Right lobe of liver (tissue), 6 donors: ENCODE measurements at regions not wholly inside any gene's neighbourhood (a gene's known extent, or its start where the extent isn't known, plus 50 kb on each side); places are given as distances from the start of the nearest gene placed in this dataset.

Experiments used
- ATAC-seq, 4 donors: fragments of 200-7000 bp; cut with Tn5 transposase; one replicate each; pipeline ENCODE4 v1.9.1; 2020; ENCODE audit warnings: mild to moderate bottlenecking in 4 of 4, moderate library complexity in 4 of 4
- DNase-seq, 3 donors: peaks; one replicate each; pipeline ENCODE4 v3.0.0-alpha.2; 2020
- H3K27ac ChIP-seq, 3 donors: fragments of 200-600 bp; one replicate each; pipeline ENCODE4 v1.8.0; 2022
- H3K27me3 ChIP-seq, 2 donors: fragments of 200-600 bp; one replicate each; pipeline ENCODE4 v1.8.0; 2022
- H3K36me3 ChIP-seq, 4 donors: fragments of 200-600 bp; sonication (generic) in 1 of 4; one replicate each; pipeline versions ENCODE4 v1.5.1 to v1.8.0; 2017 to 2022; ENCODE audit warnings: control low read depth in 1 of 4
- H3K4me1 ChIP-seq, 4 donors: fragments of 200-600 bp; sonication (generic) in 1 of 4; one replicate each; pipeline versions ENCODE4 v1.5.1 to v1.8.0; 2017 to 2022; ENCODE audit warnings: control low read depth in 1 of 4
- H3K4me3 ChIP-seq, 3 donors: fragments of 200-600 bp; one replicate each; pipeline ENCODE4 v1.8.0; 2022
- H3K9me3 ChIP-seq, 4 donors: fragments of 200-600 bp; sonication (generic) in 1 of 4; one replicate each; pipeline versions ENCODE4 v1.5.1 to v1.8.0; 2017 to 2022; ENCODE audit warnings: control low read depth in 1 of 4
- POLR2A ChIP-seq: fragments of 450-650 bp; IDR thresholded peaks from one replicate; pipeline ENCODE4 v1.6.1; 2017; ENCODE audit warnings: antibody characterized with exemption, mild to moderate bottlenecking
- WGBS: methylation state at CpG from one replicate; pipeline ENCODE4 v1.1.6; 2018; ENCODE audit warnings: low coverage, low lambda C conversion rate; ENCODE audit not compliant: insufficient coverage; ENCODE audit errors: missing lambda C conversion rate; 5-methylcytosine and 5-hydroxymethylcytosine counted together
- intact Hi-C, 2 donors: fragments of 100-400 bp; cut with DNase I; formaldehyde crosslinking; loops; one replicate each; pipeline versions ENCODE4 v1.11.2 to v1.14.1; 2022
- TF ChIP-seq, protein P1 (sequence below), 4 donors: fragments of 200-600 bp in 3 of 4; fragments of 450-650 bp in 1 of 4; IDR thresholded peaks; one replicate each; pipeline versions ENCODE4 v1.5.1 to v1.8.0; 2016 to 2022; ENCODE audit warnings: antibody characterized with exemption in 4 of 4, mild to moderate bottlenecking in 2 of 4
- donor health status: DM: no; HTN: yes; CAD: no.
- donor health status: DM: no; HTN: no; CAD: no.
- donor health status: DM: no; HTN: no; CAD: no.
- donor health status: DM: no; HTN: yes; CAD: no.
- donor health status: DM: no; HTN: yes; CAD: no.

DNA sequence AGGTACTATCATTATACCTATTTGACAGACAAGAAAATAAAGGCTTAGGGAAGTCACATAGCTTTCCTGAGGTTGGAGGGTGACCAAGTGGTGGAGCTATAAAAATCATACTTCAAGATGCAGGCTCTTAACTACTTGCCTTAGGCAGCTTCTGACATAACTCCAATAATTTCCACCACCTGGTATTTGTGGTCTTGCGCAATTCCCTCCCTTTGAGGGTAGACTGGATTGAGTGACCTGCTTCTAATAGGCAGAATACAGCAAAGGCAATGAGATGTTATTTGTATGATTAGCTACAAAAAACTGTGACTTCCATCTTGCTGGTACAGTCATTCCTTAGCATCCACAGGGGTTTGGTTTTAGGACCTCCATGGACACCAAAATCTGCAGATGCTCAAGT lies 385.5 kb downstream of the TMEM114 start:
- WGBS: 75% methylated on average over 1 of the region's 1 CpG
- DNase-seq (no peak), ATAC-seq (no peak)
- no peaks in the 10 kb centered on the region for H3K36me3 ChIP-seq
- no peak overlapping the region for H3K27ac ChIP-seq
- TF ChIP-seq POLR2A: no peak
- TF ChIP-seq, protein P1, sequence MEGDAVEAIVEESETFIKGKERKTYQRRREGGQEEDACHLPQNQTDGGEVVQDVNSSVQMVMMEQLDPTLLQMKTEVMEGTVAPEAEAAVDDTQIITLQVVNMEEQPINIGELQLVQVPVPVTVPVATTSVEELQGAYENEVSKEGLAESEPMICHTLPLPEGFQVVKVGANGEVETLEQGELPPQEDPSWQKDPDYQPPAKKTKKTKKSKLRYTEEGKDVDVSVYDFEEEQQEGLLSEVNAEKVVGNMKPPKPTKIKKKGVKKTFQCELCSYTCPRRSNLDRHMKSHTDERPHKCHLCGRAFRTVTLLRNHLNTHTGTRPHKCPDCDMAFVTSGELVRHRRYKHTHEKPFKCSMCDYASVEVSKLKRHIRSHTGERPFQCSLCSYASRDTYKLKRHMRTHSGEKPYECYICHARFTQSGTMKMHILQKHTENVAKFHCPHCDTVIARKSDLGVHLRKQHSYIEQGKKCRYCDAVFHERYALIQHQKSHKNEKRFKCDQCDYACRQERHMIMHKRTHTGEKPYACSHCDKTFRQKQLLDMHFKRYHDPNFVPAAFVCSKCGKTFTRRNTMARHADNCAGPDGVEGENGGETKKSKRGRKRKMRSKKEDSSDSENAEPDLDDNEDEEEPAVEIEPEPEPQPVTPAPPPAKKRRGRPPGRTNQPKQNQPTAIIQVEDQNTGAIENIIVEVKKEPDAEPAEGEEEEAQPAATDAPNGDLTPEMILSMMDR (IDR thresholded peaks at IDR 0.05): no peak
- H3K9me3 ChIP-seq: no peaks in the 10 kb centered on the region
- intact Hi-C loops: no loop called here
- no peaks in the 10 kb centered on the region for H3K27me3 ChIP-seq
- no peaks in the 10 kb centered on the region for H3K4me1 ChIP-seq
- no peak overlapping the region for H3K4me3 ChIP-seq

DNA sequence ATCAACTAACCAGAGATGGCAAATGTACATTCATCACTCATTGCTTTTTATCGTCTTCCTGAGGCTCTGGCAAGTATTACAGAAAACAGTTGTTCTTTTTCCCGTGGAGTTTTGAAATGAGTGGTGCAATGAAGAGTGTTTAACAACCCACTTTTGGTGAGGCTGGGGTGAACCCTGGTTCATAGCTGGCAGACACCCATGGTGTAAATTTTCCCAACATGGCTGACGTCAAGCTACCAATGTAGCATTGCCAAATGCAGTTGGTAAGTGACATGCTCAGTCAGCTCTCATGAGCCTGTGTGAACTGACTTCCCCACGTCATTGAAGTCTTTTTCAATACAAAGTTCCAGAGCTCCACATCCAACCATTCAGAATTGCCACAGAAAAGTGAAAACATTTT lies 386.2 kb downstream of the TMEM114 start:
- H3K9me3 ChIP-seq: no peaks in the 10 kb centered on the region
- no peak overlapping the region for H3K27ac ChIP-seq
- H3K36me3 ChIP-seq: no peaks in the 10 kb centered on the region
- no peaks in the 10 kb centered on the region for H3K27me3 ChIP-seq
- ATAC-seq (no peak), DNase-seq (no peak)
- no peaks in the 10 kb centered on the region for H3K4me1 ChIP-seq
- H3K4me3 ChIP-seq: no peak overlapping the region
- intact Hi-C loops: no loop called here
- whole genome bisulfite sequencing: 32% methylated on average over 4 of the region's 4 CpGs
- TF ChIP-seq POLR2A: no peak
- TF ChIP-seq, protein P1 (IDR thresholded peaks at IDR 0.05): no peak

DNA sequence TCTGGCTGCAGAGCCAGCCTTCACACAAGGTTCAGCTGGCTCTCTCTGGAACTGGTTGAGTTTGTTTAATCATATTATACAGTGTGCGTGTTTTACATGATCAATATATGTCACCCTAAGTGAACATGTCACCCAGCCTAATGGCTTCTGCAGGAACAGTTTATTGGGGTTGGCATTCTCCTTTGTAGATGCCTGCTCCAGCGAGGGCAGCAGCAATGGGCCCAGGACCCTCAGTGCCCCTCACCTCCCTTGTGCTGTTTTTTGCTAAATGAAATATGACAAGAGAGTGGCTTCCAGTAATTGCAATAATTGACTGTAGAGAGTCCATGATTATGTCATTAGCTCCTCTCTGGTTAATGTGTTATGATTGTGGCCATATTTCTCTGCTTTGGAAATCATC lies 387.2 kb downstream of the TMEM114 start:
- Histone ChIP-seq H3K27me3 (no peaks in the 10 kb centered on the region), H3K4me1 (no peaks in the 10 kb centered on the region), H3K27ac (no peak overlapping the region), H3K4me3 (no peak overlapping the region), H3K9me3 (no peaks in the 10 kb centered on the region), H3K36me3 (no peaks in the 10 kb centered on the region)
- no peak for TF ChIP-seq POLR2A
- TF ChIP-seq, protein P1 (IDR thresholded peaks at IDR 0.05): no peak
- no peak for DNase-seq
- intact Hi-C loops: no loop called here
- WGBS: 48% methylated on average over 2 of the region's 2 CpGs
- ATAC-seq: no peak

DNA sequence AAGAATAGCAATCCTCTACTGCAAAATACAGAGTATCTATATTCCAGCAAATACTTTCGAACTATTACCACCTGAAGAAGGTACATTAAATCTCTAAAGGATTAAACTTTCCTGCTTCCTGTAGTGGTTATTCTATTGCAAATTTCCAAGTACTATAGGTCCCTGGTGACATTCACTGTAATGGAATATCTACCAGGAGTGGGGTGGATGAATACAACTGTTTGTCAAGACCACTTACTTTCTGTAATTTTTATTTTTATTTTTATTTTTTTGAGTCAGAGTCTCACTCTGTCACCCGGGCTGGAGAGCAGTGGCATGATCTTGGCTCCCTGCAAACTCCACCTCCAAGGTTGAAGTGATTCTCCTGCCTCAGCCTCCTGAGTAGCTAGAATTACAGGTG lies 389.5 kb downstream of the TMEM114 start:
- ATAC-seq: no peak
- Histone ChIP-seq H3K4me1 (no peaks in the 10 kb centered on the region), H3K9me3 (no peaks in the 10 kb centered on the region), H3K27me3 (no peaks in the 10 kb centered on the region), H3K36me3 (no peaks in the 10 kb centered on the region), H3K4me3 (no peak overlapping the region), H3K27ac (no peak overlapping the region)
- 40% methylated on average over 2 of the region's 2 CpGs for WGBS
- intact Hi-C loops: no loop called here
- DNase-seq: no peak
- TF ChIP-seq, protein P1 (IDR thresholded peaks at IDR 0.05): no peak

DNA sequence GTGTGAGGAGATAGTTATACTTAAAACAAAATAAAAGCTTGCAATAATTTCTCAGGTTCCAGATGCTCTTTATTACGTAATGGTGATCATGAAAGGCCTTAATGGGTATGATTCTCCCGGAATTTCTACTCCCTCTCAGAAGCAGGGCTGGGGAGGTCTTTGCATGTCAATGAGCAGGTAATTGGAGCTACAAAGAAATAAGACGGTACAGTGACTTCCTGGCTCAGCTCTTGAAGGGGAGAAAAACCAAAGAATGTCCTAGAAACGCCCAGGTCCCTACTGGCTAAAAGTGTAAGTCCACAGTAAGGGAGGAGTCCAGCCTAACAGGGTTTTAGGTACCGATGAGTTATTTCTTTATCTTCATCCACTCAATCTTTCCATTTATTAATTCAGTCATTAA lies 390.9 kb downstream of the TMEM114 start:
- no peak for DNase-seq
- no peak overlapping the region for H3K27ac ChIP-seq

More for the DNA sequence above, 390.9 kb downstream of the TMEM114 start:
- Histone ChIP-seq H3K27me3 (no peaks in the 10 kb centered on the region), H3K4me1 (no peaks in the 10 kb centered on the region), H3K4me3 (no peak overlapping the region), H3K36me3 (no peaks in the 10 kb centered on the region), H3K9me3 (no peaks in the 10 kb centered on the region)
- TF ChIP-seq POLR2A: no peak
- TF ChIP-seq, protein P1 (IDR thresholded peaks at IDR 0.05): no peak
- WGBS: 39% methylated on average over 5 of the region's 5 CpGs
- intact Hi-C loops: no loop called here
- ATAC-seq: no peak
